SK-N-SH (cell line): ENCODE measurements at regions not wholly inside any gene's neighbourhood (a gene's known extent, or its start where the extent isn't known, plus 50 kb on each side); places are given as distances from the start of the nearest gene placed in this dataset.

ENCODE experiments used
- CTCF ChIA-PET: fragments of 300-600, 350-600 bp; formaldehyde crosslinking; extraction: SDS; loops from one replicate; lab custom pipeline; 2021; lab: Yijun Ruan, JAX
- POLR2A ChIA-PET: fragments of 350-600 bp; sonication (Branson Sonifier 250); formaldehyde crosslinking; extraction: SDS; loops from one replicate; lab custom pipeline; 2020; ENCODE audit warnings: antibody characterized with exemption, inconsistent platforms; lab: Yijun Ruan, JAX
- DNase-seq: peaks from one replicate; pipeline ENCODE4 v3.0.0; 2012
- H2AFZ ChIP-seq: fragments of 200-600 bp; sonication (generic); 2 replicates; pipeline ENCODE4 v1.8.1; 2016; ENCODE audit warnings: antibody characterized with exemption, mild to moderate bottlenecking, low read depth
- H3F3A ChIP-seq: fragments of 200-600 bp; sonication (generic); replicated peaks from 2 replicates; pipeline ENCODE3; 2016; ENCODE audit warnings: antibody characterized with exemption, mild to moderate bottlenecking; ENCODE audit not compliant: insufficient read depth
- H3K27ac ChIP-seq, 2 experiments: fragments of 200-500 bp in 1 of 2; fragments of 200-600 bp in 1 of 2; sonication (Bioruptor generic) in 1 of 2; sonication (generic), shearing (Covaris generic) in 1 of 2; 2 replicates each; pipeline versions ENCODE4 v1.5.1 to v1.6.1; 2014 to 2016; ENCODE audit warnings: low read depth in 2 of 2, inconsistent platforms in 1 of 2, low read length in 1 of 2, mild to moderate bottlenecking in 1 of 2, mixed read lengths in 1 of 2
- H3K27me3 ChIP-seq: fragments of 200-600 bp; sonication (generic), shearing (Covaris generic); 2 replicates; pipeline ENCODE4 v1.6.1; 2016; ENCODE audit warnings: mixed run types; ENCODE audit not compliant: insufficient read depth
- H3K36me3 ChIP-seq, 2 experiments: fragments of 200-500 bp in 1 of 2; fragments of 200-600 bp in 1 of 2; sonication (Bioruptor generic) in 1 of 2; sonication (generic) in 1 of 2; replicated peaks in 1 of 2; 2 replicates each; pipeline versions ENCODE3 to v1.5.1; 2014 to 2016; ENCODE audit warnings: low read length in 1 of 2, mild to moderate bottlenecking in 1 of 2; ENCODE audit not compliant: insufficient read depth in 2 of 2, control insufficient read depth in 1 of 2
- H3K4me1 ChIP-seq, 2 experiments: fragments of 200-500 bp in 1 of 2; fragments of 200-600 bp in 1 of 2; sonication (Bioruptor generic) in 1 of 2; sonication (generic), shearing (Covaris generic) in 1 of 2; 2 replicates each; pipeline versions ENCODE4 v1.5.1 to v1.6.1; 2014 to 2016; ENCODE audit warnings: low read depth in 1 of 2, low read length in 1 of 2, mixed run types in 1 of 2; ENCODE audit not compliant: insufficient read depth in 2 of 2, control insufficient read depth in 1 of 2
- H3K4me2 ChIP-seq: fragments of 200-600 bp; sonication (generic), shearing (Covaris generic); 2 replicates; pipeline ENCODE4 v1.6.1; 2017; ENCODE audit warnings: mixed run types
- H3K4me3 ChIP-seq, 2 experiments: fragments of 200-500 bp in 1 of 2; fragments of 200-600 bp in 1 of 2; sonication (Bioruptor generic) in 1 of 2; sonication (generic), shearing (Covaris generic) in 1 of 2; 2 replicates each; pipeline versions ENCODE4 v1.5.1 to v1.8.1; 2014 to 2016; ENCODE audit warnings: low read depth in 2 of 2, inconsistent platforms in 1 of 2, low read length in 1 of 2, mild to moderate bottlenecking in 1 of 2, mixed read lengths in 1 of 2, moderate library complexity in 1 of 2
- H3K79me2 ChIP-seq: fragments of 200-600 bp; sonication (generic); 2 replicates; pipeline ENCODE4 v1.8.1; 2017; ENCODE audit warnings: mild to moderate bottlenecking; ENCODE audit not compliant: insufficient read depth
- H3K9ac ChIP-seq: fragments of 200-600 bp; sonication (generic); 2 replicates; pipeline ENCODE4 v1.6.1; 2017; ENCODE audit warnings: mixed run types
- H3K9me2 ChIP-seq: fragments of 200-600 bp; sonication (generic); 2 replicates; pipeline ENCODE4 v1.6.1; 2017; ENCODE audit warnings: mixed run types
- H3K9me3 ChIP-seq: fragments of 200-600 bp; sonication (generic); 2 replicates; pipeline ENCODE4 v1.6.1; 2017; ENCODE audit warnings: mixed run types, mild to moderate bottlenecking, moderate library complexity
- H4K20me1 ChIP-seq: fragments of 200-600 bp; sonication (generic); 2 replicates; pipeline ENCODE4 v1.6.1; 2017; ENCODE audit warnings: mild to moderate bottlenecking, mixed run types; ENCODE audit not compliant: insufficient read depth
- ELF1 ChIP-seq: IDR thresholded peaks from 2 replicates; pipeline ENCODE4 v1.4.0; 2012
- FOXJ3 ChIP-seq: sonication (generic); formaldehyde crosslinking; IDR thresholded peaks from 2 replicates; pipeline ENCODE4 v1.5.1; 2020; ENCODE audit warnings: mild to moderate bottlenecking, missing genetic modification reagents
- IRF3 ChIP-seq: fragments of 150-350 bp; IDR thresholded peaks from 2 replicates; pipeline ENCODE4 v1.6.1; 2016; ENCODE audit warnings: mild to moderate bottlenecking, low read depth, low read length
- JUND ChIP-seq: IDR thresholded peaks from 2 replicates; pipeline ENCODE4 v1.4.0; 2012
- MXI1 ChIP-seq: IDR thresholded peaks from 2 replicates; pipeline ENCODE4 v1.6.1; 2012; ENCODE audit warnings: mild to moderate bottlenecking, low read depth, low read length, improper control_type of control experiment
- PBX3 ChIP-seq: IDR thresholded peaks from 2 replicates; pipeline ENCODE4; 2012
- RAD21 ChIP-seq: IDR thresholded peaks from 2 replicates; pipeline ENCODE4 v1.6.1; 2012; ENCODE audit warnings: mild to moderate bottlenecking, low read length
- RXRA ChIP-seq: IDR thresholded peaks from 2 replicates; pipeline ENCODE4 v1.4.0; 2012; ENCODE audit warnings: low read depth, mild to moderate bottlenecking, borderline replicate concordance
- TAF1 ChIP-seq: IDR thresholded peaks from 2 replicates; pipeline ENCODE4 v1.6.1; 2012; ENCODE audit warnings: low read depth, mild to moderate bottlenecking, low read length, moderate library complexity, borderline replicate concordance
- YY1 ChIP-seq: IDR thresholded peaks from 2 replicates; pipeline ENCODE4 v1.4.0; 2012; ENCODE audit warnings: low read depth, mild to moderate bottlenecking
- ZBTB33 ChIP-seq: IDR thresholded peaks from 2 replicates; pipeline ENCODE4 v1.4.0; 2012; ENCODE audit warnings: low read depth, borderline replicate concordance
- WGBS: methylation state at CpG from one replicate; pipeline ENCODE4 v1.1.6; 2017; ENCODE audit warnings: low lambda C conversion rate; 5-methylcytosine and 5-hydroxymethylcytosine counted together
- TF ChIP-seq, protein P1 (sequence below): IDR thresholded peaks from 2 replicates; pipeline ENCODE4 v1.6.1; 2012; ENCODE audit warnings: mild to moderate bottlenecking, low read depth, low read length, moderate library complexity
- TF ChIP-seq, protein P2 (sequence below): IDR thresholded peaks from 2 replicates; pipeline ENCODE4 v1.4.0; 2012; ENCODE audit warnings: low read depth

DNA sequence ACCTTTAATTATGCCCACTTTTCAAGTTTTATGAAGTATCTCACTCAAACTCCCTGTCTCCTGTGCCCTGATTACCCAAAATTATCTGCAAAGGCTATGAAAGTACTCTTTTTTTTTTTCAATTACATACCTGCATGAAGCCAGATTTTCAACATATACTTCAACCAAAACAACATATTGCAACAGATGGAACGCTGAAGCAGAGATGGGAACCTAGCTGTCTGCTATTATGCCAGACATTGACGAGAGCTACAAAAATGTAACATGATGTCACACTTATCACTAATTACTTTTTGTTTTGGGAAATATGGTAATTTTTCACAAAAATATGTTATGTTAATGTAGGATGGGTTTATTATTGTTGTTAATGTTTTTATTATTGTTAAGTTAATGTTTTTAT, 86.5 kb upstream of the SLC1A3 start:
- 9% methylated on average over 2 of the region's 2 CpGs for WGBS
- POLR2A ChIA-PET: no interaction called here
- Histone ChIP-seq H3F3A (no peaks in the 10 kb centered on the region), H3K36me3 (no peaks in the 10 kb centered on the region), H3K4me3 (no peak overlapping the region), H3K27me3 (peaks cover 6% of the 10 kb centered on the region; the same call in 1 of the 2 replicates), H3K27ac (no peak overlapping the region), H4K20me1 (no peaks in the 10 kb centered on the region), H3K9ac (no peak overlapping the region), H3K4me2 (no peak overlapping the region), H3K9me2 (no peaks in the 10 kb centered on the region), H2AFZ (no peak overlapping the region), H3K9me3 (no peaks in the 10 kb centered on the region), H3K4me1 (no peaks in the 10 kb centered on the region), H3K79me2 (no peaks in the 10 kb centered on the region)
- CTCF ChIA-PET: interaction anchor here (0.7 kb wide), 1 partner anchor 59 kb away, joined by 3 read pairs; no protein-coding TSS in a partner anchor
- TF ChIP-seq FOXJ3 (CRISPR knock-in tag) (no peak), RAD21 (no peak), PBX3 (no peak), JUND (no peak), ELF1 (no peak), TAF1 (no peak), YY1 (no peak), RXRA (no peak), MXI1 (no peak), ZBTB33 (no peak), IRF3 (no peak)
- TF ChIP-seq, protein P1, sequence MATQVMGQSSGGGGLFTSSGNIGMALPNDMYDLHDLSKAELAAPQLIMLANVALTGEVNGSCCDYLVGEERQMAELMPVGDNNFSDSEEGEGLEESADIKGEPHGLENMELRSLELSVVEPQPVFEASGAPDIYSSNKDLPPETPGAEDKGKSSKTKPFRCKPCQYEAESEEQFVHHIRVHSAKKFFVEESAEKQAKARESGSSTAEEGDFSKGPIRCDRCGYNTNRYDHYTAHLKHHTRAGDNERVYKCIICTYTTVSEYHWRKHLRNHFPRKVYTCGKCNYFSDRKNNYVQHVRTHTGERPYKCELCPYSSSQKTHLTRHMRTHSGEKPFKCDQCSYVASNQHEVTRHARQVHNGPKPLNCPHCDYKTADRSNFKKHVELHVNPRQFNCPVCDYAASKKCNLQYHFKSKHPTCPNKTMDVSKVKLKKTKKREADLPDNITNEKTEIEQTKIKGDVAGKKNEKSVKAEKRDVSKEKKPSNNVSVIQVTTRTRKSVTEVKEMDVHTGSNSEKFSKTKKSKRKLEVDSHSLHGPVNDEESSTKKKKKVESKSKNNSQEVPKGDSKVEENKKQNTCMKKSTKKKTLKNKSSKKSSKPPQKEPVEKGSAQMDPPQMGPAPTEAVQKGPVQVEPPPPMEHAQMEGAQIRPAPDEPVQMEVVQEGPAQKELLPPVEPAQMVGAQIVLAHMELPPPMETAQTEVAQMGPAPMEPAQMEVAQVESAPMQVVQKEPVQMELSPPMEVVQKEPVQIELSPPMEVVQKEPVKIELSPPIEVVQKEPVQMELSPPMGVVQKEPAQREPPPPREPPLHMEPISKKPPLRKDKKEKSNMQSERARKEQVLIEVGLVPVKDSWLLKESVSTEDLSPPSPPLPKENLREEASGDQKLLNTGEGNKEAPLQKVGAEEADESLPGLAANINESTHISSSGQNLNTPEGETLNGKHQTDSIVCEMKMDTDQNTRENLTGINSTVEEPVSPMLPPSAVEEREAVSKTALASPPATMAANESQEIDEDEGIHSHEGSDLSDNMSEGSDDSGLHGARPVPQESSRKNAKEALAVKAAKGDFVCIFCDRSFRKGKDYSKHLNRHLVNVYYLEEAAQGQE: no peak
- TF ChIP-seq, protein P2, sequence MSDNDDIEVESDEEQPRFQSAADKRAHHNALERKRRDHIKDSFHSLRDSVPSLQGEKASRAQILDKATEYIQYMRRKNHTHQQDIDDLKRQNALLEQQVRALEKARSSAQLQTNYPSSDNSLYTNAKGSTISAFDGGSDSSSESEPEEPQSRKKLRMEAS: no peak
- DNase-seq: no peak
